SH-SY5Y (cell line): ENCODE measurements at regions not wholly inside any gene's neighbourhood (a gene's known extent, or its start where the extent isn't known, plus 50 kb on each side); places are given as distances from the start of the nearest gene placed in this dataset.

Source experiments
- GATA2 ChIP-seq: IDR thresholded peaks from 2 replicates; pipeline ENCODE4 v1.6.1; 2011; ENCODE audit warnings: mild to moderate bottlenecking, low read depth, low read length
- GATA3 ChIP-seq: IDR thresholded peaks from 2 replicates; pipeline ENCODE4 v1.6.1; 2011; ENCODE audit warnings: low read depth, mild to moderate bottlenecking, low read length, moderate library complexity

GRCh38 chr2:34799556-34799955 is 1200.5 kb upstream of the FAM98A start:
- TF ChIP-seq GATA2 = no peak
- no peak for TF ChIP-seq GATA3
